Lower lobe of right lung (tissue), 2 donors: ENCODE measurements at regions not wholly inside any gene's neighbourhood (a gene's known extent, or its start where the extent isn't known, plus 50 kb on each side); places are given as distances from the start of the nearest gene placed in this dataset.
A peak's percentile ranks its signal among the peaks of the same experiment; 100 is the strongest.
"Not testable (repeated sequence)": the region's sequence is repeated elsewhere in the genome, so short reads cannot be mapped to it uniquely, and the experiment has no call there.

Source experiments
- ATAC-seq, 2 donors: fragments of 200-7000 bp; cut with Tn5 transposase; one replicate each; pipeline ENCODE4 v1.9.1; 2020 to 2022; ENCODE audit warnings: mild to moderate bottlenecking in 2 of 2, moderate library complexity in 2 of 2
- DNase-seq: peaks from one replicate; pipeline ENCODE4 v3.0.0-alpha.2; 2020
- H3K27ac ChIP-seq: fragments of 200-600 bp; one replicate; pipeline ENCODE4 v1.8.0; 2022
- H3K27me3 ChIP-seq: fragments of 200-600 bp; one replicate; pipeline ENCODE4 v1.8.0; 2022; ENCODE audit warnings: low read depth
- H3K36me3 ChIP-seq: fragments of 200-600 bp; one replicate; pipeline ENCODE4 v1.8.0; 2022; ENCODE audit warnings: mild to moderate bottlenecking
- H3K4me1 ChIP-seq: fragments of 200-600 bp; one replicate; pipeline ENCODE4 v1.8.0; 2022
- H3K4me3 ChIP-seq: fragments of 200-600 bp; one replicate; pipeline ENCODE4 v1.8.0; 2022; ENCODE audit warnings: mild to moderate bottlenecking
- H3K9me3 ChIP-seq: fragments of 200-600 bp; one replicate; pipeline ENCODE4 v1.8.0; 2022
- intact Hi-C: fragments of 100-400 bp; cut with DNase I; formaldehyde crosslinking; loops from one replicate; pipeline ENCODE4 v1.11.0; 2022
- TF ChIP-seq, protein P1 (sequence below): fragments of 200-600 bp; IDR thresholded peaks from one replicate; pipeline ENCODE4 v1.8.0; 2022; ENCODE audit warnings: antibody characterized with exemption, mild to moderate bottlenecking
- donor health status: DM: no; HTN: yes; CAD: no; lungs with severe emphysema.

DNA sequence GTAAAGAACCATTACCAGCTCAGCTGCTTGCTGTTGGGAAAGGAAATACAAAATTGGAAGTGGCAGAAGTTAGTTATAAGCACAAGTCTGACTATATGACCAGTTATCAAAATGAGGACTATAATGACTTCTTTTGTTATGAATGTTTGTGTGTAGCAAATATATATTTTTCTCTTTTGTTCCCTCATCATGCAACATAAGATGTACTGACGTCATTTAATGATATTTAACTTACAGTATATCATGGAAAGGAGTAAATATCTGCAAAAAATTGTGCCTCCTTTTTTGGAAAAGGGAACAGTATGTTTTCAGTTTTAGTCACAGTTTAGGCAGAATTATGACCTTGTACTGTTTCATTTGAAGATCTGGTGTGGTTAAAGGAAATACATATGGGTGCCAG, 356.3 kb upstream of the SLITRK5 start:
- H3K27me3 ChIP-seq: no peaks in the 10 kb centered on the region
- no peaks in the 10 kb centered on the region for H3K9me3 ChIP-seq
- ATAC-seq (no peak), DNase-seq (no peak)
- H3K4me1 ChIP-seq: no peaks in the 10 kb centered on the region
- H3K36me3 ChIP-seq: no peaks in the 10 kb centered on the region
- TF ChIP-seq, protein P1, sequence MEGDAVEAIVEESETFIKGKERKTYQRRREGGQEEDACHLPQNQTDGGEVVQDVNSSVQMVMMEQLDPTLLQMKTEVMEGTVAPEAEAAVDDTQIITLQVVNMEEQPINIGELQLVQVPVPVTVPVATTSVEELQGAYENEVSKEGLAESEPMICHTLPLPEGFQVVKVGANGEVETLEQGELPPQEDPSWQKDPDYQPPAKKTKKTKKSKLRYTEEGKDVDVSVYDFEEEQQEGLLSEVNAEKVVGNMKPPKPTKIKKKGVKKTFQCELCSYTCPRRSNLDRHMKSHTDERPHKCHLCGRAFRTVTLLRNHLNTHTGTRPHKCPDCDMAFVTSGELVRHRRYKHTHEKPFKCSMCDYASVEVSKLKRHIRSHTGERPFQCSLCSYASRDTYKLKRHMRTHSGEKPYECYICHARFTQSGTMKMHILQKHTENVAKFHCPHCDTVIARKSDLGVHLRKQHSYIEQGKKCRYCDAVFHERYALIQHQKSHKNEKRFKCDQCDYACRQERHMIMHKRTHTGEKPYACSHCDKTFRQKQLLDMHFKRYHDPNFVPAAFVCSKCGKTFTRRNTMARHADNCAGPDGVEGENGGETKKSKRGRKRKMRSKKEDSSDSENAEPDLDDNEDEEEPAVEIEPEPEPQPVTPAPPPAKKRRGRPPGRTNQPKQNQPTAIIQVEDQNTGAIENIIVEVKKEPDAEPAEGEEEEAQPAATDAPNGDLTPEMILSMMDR: no peak
- H3K27ac ChIP-seq: no peak overlapping the region
- intact Hi-C loops: no loop called here
- no peak overlapping the region for H3K4me3 ChIP-seq

DNA sequence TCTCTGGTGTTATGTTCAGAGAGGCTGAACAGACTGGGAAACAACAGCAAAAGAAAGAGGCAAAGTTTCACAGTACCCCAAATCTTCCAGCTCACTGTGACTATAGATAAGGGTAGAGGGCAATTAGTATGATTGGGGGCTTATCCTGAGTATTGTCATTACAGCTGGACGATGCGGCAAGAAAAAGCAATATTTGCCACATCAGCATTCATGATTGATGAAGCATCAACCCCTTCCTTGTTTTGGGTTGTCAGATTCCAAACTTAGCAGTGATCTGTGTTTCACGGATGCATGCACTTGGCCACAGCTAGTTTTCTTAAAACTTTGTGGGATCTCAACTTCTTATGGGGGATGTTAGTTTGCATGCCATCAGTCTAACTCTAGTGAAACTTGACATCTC, 348.8 kb upstream of the SLITRK5 start:
- intact Hi-C loops: no loop called here
- H3K36me3 ChIP-seq: no peaks in the 10 kb centered on the region
- ATAC-seq: no peak
- H3K4me1 ChIP-seq: no peaks in the 10 kb centered on the region
- H3K4me3 ChIP-seq: no peak overlapping the region
- DNase-seq: no peak
- H3K9me3 ChIP-seq: no peaks in the 10 kb centered on the region
- no peaks in the 10 kb centered on the region for H3K27me3 ChIP-seq
- TF ChIP-seq, protein P1: no peak
- no peak overlapping the region for H3K27ac ChIP-seq

DNA sequence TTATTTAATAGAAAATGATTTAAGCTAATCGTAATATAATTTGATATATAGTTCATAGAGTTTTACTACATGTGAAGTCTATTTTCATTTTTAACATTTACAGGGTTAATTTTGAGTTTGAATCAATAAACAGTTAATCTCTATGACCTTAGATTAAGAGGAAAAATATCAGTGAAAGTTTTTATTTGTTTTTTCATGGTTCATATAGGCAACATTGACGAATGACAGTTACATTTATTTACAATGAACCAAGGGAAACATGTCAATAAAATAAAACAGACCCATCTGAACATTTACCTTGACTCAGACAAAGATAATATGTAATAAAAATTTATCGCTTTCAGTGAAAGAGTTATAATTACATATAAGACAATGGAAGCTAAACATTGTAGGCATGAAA, 346.6 kb upstream of the SLITRK5 start:
- Histone ChIP-seq H3K4me3 (no peak overlapping the region), H3K27me3 (no peaks in the 10 kb centered on the region), H3K9me3 (no peaks in the 10 kb centered on the region), H3K27ac (no peak overlapping the region), H3K4me1 (no peaks in the 10 kb centered on the region), H3K36me3 (no peaks in the 10 kb centered on the region)
- no peak for ATAC-seq
- TF ChIP-seq, protein P1: no peak
- intact Hi-C loops: no loop called here
- no peak for DNase-seq

DNA sequence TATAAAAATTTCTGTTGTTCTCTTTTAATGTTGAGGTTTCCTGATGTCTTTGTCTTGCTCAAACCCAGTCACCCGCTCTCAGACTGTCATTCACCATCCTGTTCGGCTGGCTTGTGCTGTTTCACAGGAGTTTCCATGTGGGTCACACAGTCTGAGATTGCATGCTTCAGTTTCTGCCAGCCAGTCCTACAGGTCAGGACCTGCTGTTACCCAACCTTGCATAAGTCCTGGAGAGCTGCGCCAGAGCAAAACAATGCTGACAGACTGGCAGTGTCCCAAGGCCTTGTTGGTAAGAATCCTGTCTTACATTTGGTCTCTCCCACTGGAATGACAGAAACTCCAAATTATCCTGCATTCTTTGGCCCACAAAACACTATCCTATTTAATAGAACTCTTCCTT, 340.0 kb upstream of the SLITRK5 start:
- ATAC-seq (peak in 1 of 2 donors; percentile 62), DNase-seq (no peak)
- no peaks in the 10 kb centered on the region for H3K36me3 ChIP-seq
- no peak overlapping the region for H3K27ac ChIP-seq
- H3K4me1 ChIP-seq: no peaks in the 10 kb centered on the region
- no peak overlapping the region for H3K4me3 ChIP-seq
- H3K9me3 ChIP-seq: no peaks in the 10 kb centered on the region
- TF ChIP-seq, protein P1: no peak
- H3K27me3 ChIP-seq: no peaks in the 10 kb centered on the region
- intact Hi-C loops: no loop called here

DNA sequence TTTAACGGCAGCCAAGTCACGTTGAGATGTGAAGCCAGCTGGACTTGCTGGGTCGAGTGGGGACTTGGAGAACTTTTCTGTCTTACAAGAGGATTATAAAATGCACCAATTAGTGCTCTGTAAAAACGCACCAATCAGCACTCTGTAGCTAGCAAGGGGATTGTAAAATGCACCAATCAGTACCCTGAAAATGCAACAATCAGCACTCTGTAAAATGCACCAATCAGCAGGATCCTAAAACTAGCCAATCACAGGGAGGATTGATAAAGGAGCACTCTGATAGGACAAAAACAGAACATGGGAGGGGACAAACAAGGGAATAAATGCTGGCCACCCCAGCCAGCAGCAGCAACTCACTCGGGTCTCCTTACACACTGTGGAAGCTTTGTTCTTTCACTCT, 337.6 kb upstream of the SLITRK5 start:
- DNase-seq (no peak), ATAC-seq (no peak)
- H3K4me3 ChIP-seq: no peak overlapping the region
- H3K27ac ChIP-seq: no peak overlapping the region
- no peaks in the 10 kb centered on the region for H3K27me3 ChIP-seq
- no peaks in the 10 kb centered on the region for H3K4me1 ChIP-seq
- no peaks in the 10 kb centered on the region for H3K9me3 ChIP-seq
- intact Hi-C loops: no loop called here
- TF ChIP-seq, protein P1: no peak
- no peaks in the 10 kb centered on the region for H3K36me3 ChIP-seq

DNA sequence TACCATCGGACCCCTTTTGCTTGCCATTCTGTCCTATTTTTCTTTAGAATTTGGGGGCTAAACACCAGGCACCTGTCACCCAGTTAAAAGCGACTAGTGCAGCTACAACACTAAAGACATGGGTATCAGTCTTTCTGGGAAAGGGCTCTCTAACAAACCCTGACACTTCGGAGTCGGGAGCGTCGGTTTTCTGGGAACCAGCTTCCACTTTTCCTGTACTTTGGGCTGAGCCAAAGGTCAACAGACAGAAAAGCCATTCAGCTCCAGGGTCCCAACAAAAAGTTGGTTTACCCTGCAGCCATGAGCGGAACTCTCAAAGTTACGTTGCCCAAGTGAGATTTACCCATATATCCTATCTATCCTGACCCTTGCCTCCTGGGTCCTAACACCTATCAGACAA, 337.0 kb upstream of the SLITRK5 start:
- no peak overlapping the region for H3K4me3 ChIP-seq
- intact Hi-C loops: no loop called here
- DNase-seq (no peak), ATAC-seq (no peak)
- H3K4me1 ChIP-seq: no peaks in the 10 kb centered on the region
- no peaks in the 10 kb centered on the region for H3K9me3 ChIP-seq
- H3K36me3 ChIP-seq: no peaks in the 10 kb centered on the region
- H3K27me3 ChIP-seq: no peaks in the 10 kb centered on the region
- TF ChIP-seq, protein P1: no peak
- H3K27ac ChIP-seq: no peak overlapping the region

DNA sequence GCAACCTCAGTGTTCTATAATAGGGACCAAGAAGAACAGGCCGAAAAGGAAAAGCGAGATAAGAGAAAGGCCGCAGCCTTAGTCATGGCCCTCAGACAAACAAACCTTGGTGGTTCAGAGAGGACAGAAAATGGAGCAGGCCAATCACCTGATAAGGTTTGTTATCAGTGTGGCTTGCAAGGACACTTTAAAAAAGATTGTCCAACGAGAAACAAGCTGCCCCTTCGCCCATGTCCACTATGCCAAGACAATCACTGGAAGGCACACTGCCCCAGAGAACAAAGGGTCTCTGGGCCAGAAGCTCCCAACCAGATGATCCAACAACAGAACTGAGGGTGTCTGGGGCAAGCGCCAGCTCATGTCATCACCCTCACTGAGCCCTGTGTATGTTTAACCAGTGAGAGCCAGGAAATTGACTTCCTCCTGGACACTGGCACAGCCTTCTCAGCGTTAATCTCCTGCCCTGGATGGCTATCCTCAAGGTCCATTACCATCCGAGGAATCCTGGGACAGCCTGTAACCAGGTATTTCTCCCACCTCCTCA, 334.8 kb upstream of the SLITRK5 start:
- H3K27ac ChIP-seq, H3K4me1 ChIP-seq, intact Hi-C loops, DNase-seq, ATAC-seq, H3K4me3 ChIP-seq, H3K9me3 ChIP-seq, H3K36me3 ChIP-seq, H3K27me3 ChIP-seq: not testable (repeated sequence)
